GM21529 (cell line): ENCODE measurements at regions not wholly inside any gene's neighbourhood (a gene's known extent, or its start where the extent isn't known, plus 50 kb on each side); places are given as distances from the start of the nearest gene placed in this dataset.
"Not testable (repeated sequence)": the region's sequence is repeated elsewhere in the genome, so short reads cannot be mapped to it uniquely, and the experiment has no call there.

ENCODE experiments used
- ATAC-seq: cut with Tn5 transposase; IDR thresholded peaks from one replicate; pipeline ENCODE4 v1.9.1; 2021; ENCODE audit not compliant: unreplicated experiment

DNA sequence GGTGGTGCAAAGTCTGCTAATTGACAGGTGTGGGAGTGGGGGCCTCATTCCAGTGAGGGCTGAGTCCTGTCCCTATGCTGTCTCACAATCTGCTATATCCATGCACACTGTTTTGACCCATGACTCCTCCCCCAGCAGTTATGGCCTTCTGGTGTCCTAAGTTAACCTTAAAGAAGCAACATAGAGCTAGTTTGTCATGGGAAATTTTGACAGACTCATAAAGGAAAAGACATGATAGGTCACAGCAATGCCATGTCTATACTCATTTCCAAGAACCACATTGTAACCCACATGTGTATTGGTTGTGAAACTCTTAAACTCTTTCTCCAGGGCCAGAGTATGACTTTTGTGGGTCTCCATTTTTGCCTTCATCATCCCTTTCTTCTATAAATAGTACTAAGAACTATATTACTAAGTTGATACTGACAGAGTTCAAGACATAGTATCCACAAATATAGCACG, 78.2 kb upstream of the SLC1A4 start:
- ATAC-seq = no peak

DNA sequence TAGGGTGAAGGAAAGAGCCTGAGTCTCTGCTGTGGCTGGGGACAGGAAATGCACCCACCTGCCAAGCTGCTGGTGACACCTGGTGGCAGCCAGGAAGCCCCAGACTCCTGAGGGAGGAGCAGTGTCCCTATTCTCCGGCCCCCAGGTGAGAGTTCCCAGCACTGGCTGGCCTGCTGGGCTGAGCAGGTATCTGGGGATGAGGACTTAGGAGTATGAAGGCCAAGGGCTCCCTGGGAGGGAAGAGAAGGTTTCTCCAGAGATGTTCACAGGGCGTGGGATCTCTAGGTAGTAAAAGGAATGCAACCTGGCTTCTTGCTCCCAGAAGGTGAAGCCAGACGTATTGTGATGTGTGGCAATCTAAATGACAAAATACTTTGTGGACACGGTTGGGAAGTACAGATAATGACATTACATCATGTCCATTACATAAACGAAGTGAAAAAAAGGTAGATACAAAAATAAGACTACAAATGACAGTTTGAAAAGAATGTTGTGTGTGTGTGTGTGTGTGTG, 75.8 kb upstream of the SLC1A4 start:
- ATAC-seq = no peak

DNA sequence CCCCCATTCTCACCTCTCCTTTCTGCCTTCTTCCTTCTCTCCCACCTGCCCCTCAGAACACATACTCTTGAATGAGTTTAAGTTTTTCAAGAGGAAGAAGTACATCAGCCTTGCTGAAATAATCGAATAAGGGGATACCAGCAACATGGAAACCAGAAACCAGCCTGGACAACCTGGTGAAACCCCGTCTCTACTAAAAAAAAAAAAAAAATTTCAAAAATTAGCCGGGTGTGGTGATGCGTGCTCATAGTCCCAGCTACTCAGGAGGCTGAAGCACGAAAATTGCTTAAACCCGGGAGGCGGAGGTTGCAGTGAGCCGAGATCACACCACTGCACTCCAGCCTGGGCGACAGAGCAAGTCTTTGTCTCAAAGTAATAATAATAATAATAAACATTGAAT, 75.0 kb upstream of the SLC1A4 start:
- ATAC-seq = no peak

DNA sequence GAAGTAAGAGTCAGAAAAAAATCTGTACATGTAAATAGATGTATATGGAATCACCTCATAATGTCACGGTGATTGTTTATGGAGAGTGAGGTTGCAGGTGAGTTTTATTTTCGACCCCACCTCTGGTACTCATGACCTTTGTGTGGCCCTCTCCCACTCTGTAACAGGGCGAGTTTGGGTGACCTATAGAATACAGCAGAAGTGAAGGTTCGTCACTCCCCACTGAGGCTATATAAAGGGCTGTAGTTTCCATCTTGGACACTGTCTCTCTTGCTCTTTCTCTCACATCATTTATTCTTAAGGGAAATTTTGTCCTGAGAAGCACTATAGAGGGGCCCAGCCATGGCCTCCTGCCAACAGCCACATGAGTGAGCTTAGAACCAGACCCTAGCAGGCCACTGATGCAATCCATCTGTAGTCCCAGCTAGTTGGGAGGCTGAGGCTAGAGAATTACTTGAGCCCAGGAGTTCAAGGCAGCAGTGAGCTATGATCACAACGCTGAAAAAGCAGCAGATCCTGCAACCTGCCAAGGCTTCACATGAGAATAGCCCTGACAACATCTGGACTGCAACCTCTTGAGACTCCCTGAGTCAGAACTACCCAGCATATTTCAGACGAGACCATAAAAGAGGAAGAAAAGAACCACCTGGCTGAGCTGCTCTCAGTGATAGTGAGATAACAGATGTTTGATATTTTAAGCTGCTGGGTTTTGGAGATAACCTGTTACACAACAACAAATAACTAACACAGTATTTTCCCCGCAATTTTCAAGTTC, 74.3 kb upstream of the SLC1A4 start:
- peak; percentile 66 for ATAC-seq

DNA sequence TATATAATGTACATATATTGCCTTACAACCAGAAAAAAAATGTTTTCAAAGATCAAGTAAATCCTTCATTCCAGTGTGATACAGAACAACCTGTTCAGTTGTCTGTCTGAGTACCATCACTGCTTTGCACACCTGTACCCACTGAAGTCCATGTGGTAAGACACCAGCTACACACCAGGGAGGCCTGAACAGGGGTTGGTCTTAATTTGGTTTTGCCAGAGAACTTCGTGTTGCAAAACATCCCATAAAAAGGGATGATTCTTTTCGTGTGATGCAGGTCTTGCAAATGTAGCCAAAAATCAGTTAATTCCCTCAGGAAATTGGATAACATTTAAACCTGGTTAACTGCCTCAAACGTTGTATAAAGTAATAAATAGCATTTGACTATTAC, 73.7 kb upstream of the SLC1A4 start:
- ATAC-seq = no peak

DNA sequence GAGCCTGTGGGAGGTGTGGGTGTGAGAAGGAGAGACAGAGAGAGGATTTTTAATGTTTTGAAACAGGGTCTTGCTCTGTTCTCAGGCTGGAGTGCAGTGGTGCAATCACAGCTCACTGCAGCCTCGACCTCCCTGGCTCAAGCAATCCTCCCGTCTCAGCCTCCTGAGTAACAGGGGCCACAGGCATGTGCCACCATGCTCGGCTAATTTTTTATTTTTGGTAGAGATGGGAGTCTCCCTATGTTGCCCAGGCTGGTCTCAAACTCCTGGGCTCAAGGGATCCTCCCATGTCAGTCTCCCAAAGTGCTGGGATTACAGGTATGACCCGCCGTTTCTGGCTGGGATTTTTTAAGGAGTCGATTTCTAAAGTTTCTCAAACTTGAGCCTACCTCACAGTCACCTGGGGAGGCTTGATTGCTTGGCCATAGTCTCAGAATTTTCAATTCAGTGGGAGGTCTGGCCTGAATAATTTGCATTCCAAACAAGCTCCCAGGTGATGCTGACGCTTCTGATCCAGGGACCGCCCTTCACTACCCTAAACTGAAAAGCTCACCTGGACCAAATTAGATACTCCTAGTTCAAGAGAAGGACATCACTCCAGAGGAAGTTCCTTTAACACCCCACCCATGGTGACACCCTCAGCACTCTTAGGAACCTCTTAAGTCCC, 70.8 kb upstream of the SLC1A4 start:
- ATAC-seq = no peak

DNA sequence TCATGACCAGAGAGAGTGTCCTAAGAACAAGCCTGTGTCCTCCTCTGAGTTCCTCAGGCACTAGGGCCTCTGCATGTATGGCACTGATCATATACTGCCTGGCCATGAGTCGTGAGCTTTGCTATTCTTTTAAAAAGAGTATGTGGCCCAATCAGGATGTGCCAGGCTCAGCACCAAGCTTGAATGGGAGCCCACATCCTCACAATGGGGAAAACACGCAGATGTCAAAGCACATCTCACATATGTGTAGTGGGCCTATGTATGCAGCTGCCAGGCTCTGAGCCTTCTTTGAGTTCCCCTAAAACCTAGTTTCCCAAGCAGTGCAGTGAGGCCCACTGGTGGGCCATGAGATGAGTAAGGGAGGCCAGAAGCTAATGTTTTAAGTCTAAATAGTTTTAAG, 69.9 kb upstream of the SLC1A4 start:
- ATAC-seq = no peak

DNA sequence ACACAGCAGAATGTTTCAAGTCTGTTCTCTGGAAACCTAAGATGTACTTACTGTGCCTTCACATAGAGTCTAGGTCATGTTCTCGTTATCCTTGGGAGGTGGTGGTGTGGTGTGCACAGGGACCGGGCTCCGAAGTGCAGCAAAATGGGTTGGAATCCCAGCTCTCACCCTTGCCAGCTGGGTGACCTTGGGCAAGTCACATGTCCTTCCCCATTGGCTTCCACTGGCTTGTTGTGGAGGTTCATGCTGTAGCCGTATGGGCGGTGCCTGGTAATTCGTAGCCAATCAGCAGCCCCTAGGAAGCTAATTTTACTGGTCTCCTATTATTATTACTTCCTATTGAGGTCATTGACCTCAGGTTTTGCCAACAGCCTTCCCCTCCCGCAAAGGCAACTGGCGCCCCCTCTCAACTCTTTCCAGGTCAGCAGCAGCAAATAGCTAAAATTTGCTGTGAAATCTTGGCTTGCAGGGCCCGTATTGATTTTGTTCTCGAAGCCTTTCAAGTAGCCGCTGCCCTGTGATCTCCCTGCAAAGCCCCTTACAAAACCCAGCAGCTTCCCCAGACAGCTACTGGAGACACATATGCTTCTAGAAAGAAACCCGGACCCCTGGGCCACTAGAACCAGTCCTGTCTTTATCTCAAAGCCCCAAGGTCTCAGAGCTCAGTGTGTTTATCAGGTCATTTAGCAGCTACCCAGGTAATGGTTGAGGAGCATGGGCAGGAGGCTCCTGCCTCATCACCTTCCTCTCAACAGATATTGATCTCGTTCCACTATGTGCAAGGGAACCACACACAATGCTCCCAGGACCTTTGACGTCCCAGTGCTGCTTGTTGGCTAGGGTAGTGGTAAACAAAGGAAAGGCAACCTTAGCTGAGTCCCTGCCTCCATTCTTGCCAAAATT, 66.5 kb upstream of the SLC1A4 start:
- no peak for ATAC-seq

DNA sequence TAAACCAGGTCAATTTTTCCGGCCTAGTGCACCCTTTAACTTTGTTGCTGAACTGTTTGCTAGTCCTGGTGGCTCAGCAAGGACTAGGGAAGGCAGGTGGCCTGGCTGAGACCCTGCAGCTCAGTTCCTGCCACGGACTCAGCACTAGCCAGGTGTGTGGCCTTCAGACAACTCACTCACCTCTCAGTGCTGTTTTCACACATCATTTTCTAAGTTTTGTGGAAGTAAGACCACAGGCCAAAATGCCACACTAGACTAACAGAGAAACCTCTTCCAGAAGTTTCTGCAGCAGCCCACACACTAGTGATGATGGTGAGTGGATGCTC, 65.9 kb upstream of the SLC1A4 start:
- ATAC-seq = no peak

DNA sequence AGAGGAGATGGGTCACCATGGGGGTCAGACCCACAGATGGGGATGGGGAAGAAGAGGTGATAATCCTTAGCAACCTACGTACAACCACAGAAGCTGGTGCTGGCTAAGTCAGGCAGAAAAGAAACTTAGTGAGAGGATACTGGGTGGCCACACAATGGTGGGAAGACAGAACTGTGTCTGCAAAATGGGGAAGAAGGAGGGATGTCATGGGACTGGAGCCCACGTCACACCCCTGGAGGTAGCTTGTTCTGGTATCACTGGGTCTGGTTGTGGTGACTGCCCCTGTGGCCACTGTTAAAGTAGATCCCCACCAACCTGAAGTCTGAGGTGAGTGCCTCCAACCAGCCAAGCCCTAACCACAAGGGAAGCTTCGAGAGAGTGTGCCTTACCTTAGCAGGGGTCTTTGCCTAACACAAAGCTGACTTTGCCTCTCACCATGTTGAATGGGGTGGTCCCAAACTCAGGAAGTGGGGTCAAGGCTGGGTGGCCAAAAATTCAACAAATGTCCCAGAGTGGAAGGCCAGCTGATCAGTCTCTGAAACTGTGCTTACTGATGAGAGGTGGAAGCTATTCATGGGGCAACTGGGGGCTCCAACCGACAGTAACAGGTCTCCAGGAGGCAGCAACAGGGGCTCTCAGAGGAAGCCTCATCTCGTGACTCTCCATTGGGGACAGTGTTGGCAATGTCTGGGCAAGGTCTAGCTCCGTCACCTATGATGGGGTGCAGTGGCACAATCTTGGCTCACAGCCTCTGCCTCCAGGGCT, 64.8 kb upstream of the SLC1A4 start:
- no peak for ATAC-seq

DNA sequence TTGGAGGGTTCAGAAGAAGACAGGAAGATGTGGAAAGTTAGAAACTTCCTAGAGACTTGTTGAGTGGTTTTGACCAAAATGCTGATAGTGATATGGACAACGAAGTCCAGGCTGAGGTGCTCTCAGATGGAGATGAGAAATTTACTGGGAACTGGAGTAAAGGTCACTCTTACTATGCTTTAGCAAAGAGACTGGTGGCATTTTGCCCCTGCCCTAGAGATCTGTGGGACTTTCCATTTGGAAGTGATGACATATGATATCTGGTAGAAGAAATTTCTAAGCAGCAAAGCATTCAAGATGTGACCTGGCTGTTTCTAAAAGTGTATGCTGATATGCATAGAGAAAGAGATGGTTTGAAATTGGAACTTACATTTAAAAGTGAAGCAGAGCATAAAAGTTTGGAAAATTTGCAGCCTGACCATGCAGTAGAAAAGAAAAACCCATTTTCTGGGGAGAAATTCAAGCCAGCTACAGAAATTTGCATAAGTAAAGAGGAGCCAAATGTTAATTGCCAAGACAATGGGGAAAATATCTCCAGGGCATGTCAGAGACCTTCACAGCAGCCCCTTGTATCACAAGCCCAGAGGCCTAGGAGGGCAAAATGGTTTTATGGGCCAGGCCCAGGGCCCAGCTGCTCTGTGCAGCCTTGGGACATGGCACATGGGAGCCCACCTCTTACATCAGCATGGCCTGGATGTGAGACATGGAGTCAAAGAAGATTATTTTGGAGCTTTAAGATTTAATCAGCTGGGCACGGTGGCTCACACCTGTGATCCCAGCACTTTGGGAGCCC, 63.1 kb upstream of the SLC1A4 start:
- not testable (repeated sequence) for ATAC-seq

DNA sequence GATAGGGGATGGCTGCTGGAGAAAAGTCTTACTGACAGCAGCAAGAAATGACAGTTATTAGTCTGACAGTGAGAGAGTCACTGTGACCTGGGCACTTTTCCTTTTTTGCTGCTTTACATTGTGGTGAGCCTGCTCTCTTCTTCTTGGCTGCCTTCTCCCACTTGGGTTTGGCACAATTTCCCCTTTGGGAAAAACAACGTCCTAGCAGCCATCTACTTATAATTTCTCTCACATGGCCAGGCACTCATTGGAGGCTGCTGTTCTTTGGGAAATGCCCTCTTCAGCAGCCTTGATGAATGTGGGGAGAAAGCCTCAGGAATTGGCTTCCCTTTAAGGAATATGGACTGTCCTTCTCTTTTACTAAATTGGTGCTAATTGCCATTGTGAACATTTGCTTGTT, 60.4 kb upstream of the SLC1A4 start:
- no peak for ATAC-seq

DNA sequence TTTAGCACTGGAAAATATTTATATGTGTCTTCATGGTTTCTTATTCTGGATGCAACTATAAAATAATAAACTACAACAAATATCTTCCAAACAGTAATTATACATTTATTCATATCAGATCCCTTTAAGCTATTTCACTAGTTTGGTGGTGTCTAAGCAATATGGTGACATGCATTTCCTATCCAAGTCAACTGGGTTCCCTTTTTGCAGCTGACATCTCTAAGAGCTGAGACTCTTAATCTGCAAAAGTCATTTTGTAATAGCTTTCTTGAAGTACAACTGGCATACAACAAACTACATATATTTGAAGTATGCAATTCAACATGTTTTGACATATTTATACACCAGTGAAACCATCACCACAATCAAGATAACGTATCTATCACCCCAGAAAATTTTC, 59.9 kb upstream of the SLC1A4 start:
- ATAC-seq = no peak

DNA sequence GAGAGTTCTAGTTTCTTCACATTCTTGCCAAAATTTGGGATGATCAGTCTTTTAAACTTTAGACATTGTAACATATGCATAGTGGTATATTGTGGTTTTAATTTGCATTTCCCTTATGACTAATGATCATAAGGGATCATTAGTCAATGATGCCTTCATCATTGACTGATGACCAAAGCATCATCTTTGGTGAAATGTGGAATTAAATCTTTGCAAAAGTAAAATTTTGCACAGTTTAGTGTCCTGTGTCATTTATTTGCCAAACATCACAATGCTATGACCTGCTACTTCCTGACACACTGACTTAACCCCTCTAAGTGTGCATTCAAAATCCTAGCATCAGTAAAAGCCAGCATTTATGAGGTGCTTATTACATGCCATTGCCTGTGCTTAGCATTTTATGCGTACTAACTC, 58.9 kb upstream of the SLC1A4 start:
- ATAC-seq = no peak

DNA sequence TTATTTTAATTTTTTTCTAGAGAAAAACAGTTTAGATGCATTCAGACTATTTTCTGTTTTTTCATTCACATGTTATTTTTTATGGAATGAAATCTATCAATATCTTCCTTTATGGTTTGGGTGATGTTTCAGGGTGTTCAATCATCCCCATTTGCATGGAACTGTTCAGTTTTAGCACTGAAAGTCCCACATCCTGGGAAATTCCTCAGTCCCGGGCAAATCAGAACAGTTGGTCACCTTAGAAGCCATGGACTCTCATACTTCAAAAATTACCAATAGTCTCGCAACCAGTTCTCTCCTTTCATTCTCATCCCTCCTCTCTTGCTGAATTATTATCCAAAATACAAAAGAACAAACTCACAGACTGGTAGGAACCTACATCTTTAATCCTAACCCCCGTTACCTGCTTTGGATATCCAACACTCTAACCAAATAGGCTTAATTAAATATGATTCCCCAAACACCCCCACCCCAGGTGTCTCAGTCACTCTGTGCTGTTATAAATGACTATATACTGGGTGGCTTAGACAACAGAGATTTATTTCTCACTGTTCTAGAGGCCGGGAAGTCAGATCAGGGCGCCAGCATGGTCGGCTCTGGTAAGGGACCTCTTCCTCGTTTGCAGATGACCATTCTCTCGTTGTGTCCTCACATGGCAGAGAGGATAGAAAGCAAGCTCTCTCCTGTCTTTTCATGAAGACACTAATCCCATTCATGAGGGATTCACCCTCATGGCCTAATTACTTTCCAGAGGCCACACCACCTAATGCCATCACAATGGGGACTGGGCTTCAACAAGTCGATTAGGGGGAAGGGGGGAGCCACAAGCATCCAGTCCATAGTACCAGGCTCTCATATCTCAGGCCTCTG, 57.7 kb upstream of the SLC1A4 start:
- no peak for ATAC-seq

DNA sequence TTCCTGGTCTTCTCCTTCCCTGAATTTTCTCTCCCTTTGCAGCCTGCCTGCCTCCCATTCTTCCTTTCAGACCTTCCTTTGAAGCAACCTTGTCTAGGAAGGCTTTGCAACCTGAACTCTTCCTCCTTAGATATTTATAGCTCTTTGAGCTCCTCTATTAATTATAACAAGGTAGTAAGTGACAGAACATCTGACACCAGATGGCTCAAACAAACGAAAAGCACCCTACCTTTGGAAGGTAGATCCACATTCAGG, 57.2 kb upstream of the SLC1A4 start:
- ATAC-seq = no peak

DNA sequence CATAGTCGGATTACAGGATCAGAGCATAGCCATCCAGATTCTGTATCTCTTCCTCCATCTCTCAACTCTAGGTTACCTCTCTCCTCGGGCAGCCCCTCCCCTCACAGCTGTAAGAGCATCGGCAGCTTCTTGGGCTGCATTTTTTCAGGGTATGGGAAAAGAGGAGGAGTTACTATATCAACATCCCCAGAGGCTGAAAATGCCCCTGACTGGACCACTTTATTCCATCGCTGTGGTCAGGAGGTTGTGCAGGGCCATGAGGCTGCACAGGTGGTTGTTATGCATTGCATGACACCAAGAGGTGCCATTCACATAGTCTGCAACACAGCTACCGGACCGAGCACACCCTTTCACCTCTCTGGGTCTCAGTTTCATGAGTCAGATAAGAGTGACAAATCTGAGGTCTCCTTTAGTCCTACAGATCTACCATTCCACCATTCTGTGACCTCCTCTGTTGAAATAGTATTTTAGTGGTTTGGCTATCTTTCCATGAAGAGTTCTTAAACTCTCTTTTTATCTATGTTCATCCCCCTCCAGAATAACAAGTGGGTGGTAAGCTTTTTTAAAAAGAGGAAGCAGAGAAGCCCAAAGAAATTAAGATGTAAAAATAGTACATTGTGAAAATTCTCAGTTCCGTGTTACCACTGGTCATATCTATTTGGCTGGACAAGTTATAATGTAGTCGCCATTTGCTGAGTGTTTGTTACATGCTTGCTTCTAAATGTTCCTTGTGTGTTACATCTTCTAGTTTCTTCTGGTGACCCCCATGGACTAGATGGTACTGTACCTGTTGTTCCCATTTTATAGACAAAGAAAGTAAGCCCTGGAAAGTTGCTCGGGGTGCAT, 56.6 kb upstream of the SLC1A4 start:
- ATAC-seq = peak; percentile 81

DNA sequence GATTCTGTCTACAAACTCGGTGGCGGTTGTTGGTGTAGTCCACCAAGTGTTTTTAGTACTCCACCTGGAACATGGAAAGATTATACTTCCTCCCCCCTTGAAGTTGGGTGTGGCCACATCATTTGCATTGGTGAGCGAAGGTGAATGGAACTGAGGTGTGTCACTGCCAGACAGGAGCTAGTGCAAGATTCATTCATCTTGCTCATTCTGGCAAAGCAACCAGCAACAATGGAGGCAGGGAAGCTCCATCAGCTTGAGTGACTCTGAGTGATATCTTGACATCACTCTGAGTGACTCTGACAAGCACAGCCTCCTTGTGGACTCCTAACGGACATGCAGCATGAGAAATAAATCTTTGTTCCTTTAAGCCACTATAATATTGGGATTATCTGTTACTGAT, 54.7 kb upstream of the SLC1A4 start:
- ATAC-seq = no peak

DNA sequence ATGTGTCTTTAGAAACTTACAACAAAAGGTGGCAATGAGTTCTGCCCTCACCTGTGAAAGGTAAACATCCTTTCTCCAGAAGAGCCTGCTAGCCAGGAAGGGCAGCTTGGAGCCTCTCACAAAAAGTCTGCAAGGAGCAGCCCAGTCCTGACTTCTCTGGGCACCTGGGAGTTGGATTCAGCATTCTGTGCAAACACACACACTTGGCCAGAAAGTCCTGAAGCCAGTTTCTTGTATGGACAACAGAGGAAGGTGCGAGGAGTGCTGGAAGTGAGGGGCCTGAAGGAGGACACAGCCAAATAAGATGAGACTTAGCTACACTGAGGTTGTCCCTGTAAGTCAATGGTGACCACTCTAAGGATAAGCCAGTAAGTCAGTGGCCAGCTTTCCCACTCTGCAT, 52.4 kb upstream of the SLC1A4 start:
- no peak for ATAC-seq
